ENCODE measurements at regions not wholly inside any gene's neighbourhood (a gene's known extent, or its start where the extent isn't known, plus 50 kb on each side); places are given as distances from the start of the nearest gene placed in this dataset.

GRCh38 chr14:86457481-86458135, 927.7 kb downstream of the FLRT2 start:
- H3K36me3 ChIP-seq (ENCODE audit: low read depth) = no peaks in the 10 kb centered on the region
- H3K4me1 ChIP-seq (replicated peaks; ENCODE audit: insufficient read depth) = no peaks in the 10 kb centered on the region
- H3K9me2 ChIP-seq (ENCODE audit: insufficient read depth) = no peaks in the 10 kb centered on the region
- H2AFZ ChIP-seq = no peak overlapping the region
- CTCF ChIA-PET = no interaction called here
- POLR2A ChIA-PET (ENCODE audit: unreplicated experiment) = no interaction called here
- H3K4me3 ChIP-seq = no peak overlapping the region
- H3K79me2 ChIP-seq (ENCODE audit: low read depth) = no peaks in the 10 kb centered on the region
- no TSS peak for BruUV-seq (replicated peaks)
- H4K20me1 ChIP-seq (ENCODE audit: insufficient read depth) = no peaks in the 10 kb centered on the region
- no peaks in the 10 kb centered on the region for H3K9me3 ChIP-seq (ENCODE audit: insufficient read depth, low read depth)
- H3K4me2 ChIP-seq = no peak overlapping the region
- intact Hi-C loops (cut with micrococcal nuclease; ENCODE audit: unreplicated experiment) = no loop called here
- no peak for DNase-seq
- no peak overlapping the region for H3K27ac ChIP-seq
- no peak for TF ChIP-seq EZH2 (IDR thresholded peaks at IDR 0.05; ENCODE audit: low read depth)
- no peak for TF ChIP-seq CTCF (conservative IDR thresholded peaks at IDR 0.05)
- H3K27me3 ChIP-seq (ENCODE audit: insufficient read depth, low read depth) = no peaks in the 10 kb centered on the region
- H3F3A ChIP-seq (ENCODE audit: insufficient read depth, low read depth) = no peaks in the 10 kb centered on the region

DNA sequence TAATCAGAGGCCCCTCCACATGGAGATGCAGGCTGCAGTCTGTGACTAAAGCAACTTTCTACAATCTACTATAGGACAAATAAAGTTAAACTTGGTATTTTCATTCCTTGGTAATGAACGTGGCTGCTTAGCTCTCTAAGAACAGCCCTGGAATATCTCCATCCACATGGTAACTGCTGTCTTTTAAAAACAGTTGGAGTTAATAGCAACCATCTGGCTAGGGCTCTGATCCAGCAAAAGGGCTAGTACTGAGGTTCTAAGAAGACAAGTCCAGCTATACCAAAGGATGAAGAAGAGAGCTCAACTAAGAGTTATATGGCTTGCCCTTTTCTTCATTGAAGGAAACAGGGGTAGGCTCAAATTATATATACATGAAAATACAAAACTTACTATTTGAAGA, 920.1 kb downstream of the FLRT2 start:
- Histone ChIP-seq H4K20me1 (ENCODE audit: insufficient read depth) (no peaks in the 10 kb centered on the region), H3K36me3 (ENCODE audit: low read depth) (no peaks in the 10 kb centered on the region), H3K27me3 (ENCODE audit: insufficient read depth, low read depth) (no peaks in the 10 kb centered on the region), H3K9me2 (ENCODE audit: insufficient read depth) (no peaks in the 10 kb centered on the region), H2AFZ (no peak overlapping the region), H3K4me2 (no peak overlapping the region), H3K4me1 (replicated peaks; ENCODE audit: insufficient read depth) (no peaks in the 10 kb centered on the region), H3K79me2 (ENCODE audit: low read depth) (no peaks in the 10 kb centered on the region), H3K9me3 (ENCODE audit: insufficient read depth, low read depth) (no peaks in the 10 kb centered on the region), H3F3A (ENCODE audit: insufficient read depth, low read depth) (no peaks in the 10 kb centered on the region), H3K27ac (no peak overlapping the region), H3K4me3 (no peak overlapping the region)
- TF ChIP-seq CTCF (conservative IDR thresholded peaks at IDR 0.05) = no peak
- TF ChIP-seq EZH2 (IDR thresholded peaks at IDR 0.05; ENCODE audit: low read depth) = no peak
- BruUV-seq (replicated peaks) = no TSS peak
- CTCF ChIA-PET = no interaction called here
- no peak for DNase-seq
- intact Hi-C loops (cut with micrococcal nuclease; ENCODE audit: unreplicated experiment) = no loop called here
- POLR2A ChIA-PET (ENCODE audit: unreplicated experiment) = no interaction called here

DNA sequence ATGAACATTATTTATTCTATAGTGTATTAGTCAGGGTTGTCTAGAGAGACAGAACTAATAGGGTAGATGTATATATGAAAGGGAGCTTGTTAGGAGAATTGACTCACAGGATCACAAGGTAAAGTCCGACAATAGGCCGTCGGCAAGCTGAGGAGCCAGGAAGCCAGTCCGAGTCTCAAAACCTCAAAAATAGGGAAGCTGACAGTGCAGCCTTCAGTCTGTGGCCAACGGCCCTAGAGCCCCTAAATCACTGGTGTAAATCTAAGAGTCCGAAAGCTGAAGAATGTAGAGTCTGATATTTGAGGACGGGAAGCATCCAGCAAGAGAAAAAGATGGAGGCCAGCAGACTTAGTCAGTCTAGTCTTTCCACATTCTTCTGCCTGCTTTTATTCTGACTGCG, 912.2 kb downstream of the FLRT2 start:
- Histone ChIP-seq H3F3A (ENCODE audit: insufficient read depth, low read depth) (no peaks in the 10 kb centered on the region), H3K4me1 (replicated peaks; ENCODE audit: insufficient read depth) (no peaks in the 10 kb centered on the region), H2AFZ (no peak overlapping the region), H3K9me2 (ENCODE audit: insufficient read depth) (no peaks in the 10 kb centered on the region), H3K36me3 (ENCODE audit: low read depth) (no peaks in the 10 kb centered on the region), H3K9me3 (ENCODE audit: insufficient read depth, low read depth) (no peaks in the 10 kb centered on the region), H3K27me3 (ENCODE audit: insufficient read depth, low read depth) (no peaks in the 10 kb centered on the region), H3K27ac (no peak overlapping the region), H4K20me1 (ENCODE audit: insufficient read depth) (no peaks in the 10 kb centered on the region), H3K79me2 (ENCODE audit: low read depth) (no peaks in the 10 kb centered on the region), H3K4me3 (no peak overlapping the region), H3K4me2 (no peak overlapping the region)
- ChIA-PET CTCF (no interaction called here), POLR2A (ENCODE audit: unreplicated experiment) (no interaction called here)
- no TSS peak for BruUV-seq (replicated peaks)
- DNase-seq = no peak
- TF ChIP-seq EZH2 (IDR thresholded peaks at IDR 0.05; ENCODE audit: low read depth) (no peak), CTCF (conservative IDR thresholded peaks at IDR 0.05) (no peak)
- intact Hi-C loops (cut with micrococcal nuclease; ENCODE audit: unreplicated experiment) = no loop called here

Measured in PC-9 (cell line).